ENCODE measurements at regions not wholly inside any gene's neighbourhood (a gene's known extent, or its start where the extent isn't known, plus 50 kb on each side); places are given as distances from the start of the nearest gene placed in this dataset.
"Not testable (repeated sequence)": the region's sequence is repeated elsewhere in the genome, so short reads cannot be mapped to it uniquely, and the experiment has no call there.

- no peak for DNase-seq (ENCODE audit: low read depth)
Measured at GRCh38 chr14:87815121-87815520, 177.9 kb downstream of the GALC start.

DNA sequence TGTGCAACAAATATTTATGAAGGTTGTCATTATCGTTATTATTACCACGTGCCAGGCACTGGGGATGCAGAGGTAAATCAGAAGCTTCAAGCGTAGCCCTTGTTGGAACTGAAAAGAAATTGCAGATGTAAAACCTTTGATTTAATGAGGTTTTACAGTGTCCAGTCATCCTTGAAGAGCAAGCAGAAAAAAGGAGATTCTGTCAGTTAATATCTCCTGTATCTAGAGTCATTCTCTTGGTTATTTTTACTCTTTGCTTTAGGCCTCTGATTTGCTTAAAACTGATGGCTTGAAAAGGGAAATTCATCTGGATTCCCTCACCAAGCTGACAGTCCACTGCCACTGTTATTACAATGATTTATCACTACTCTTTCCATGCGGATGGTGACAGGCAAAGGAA, 179.3 kb downstream of the GALC start:
- no peak for DNase-seq (ENCODE audit: low read depth)

- no peak for DNase-seq (ENCODE audit: low read depth)
Measured at GRCh38 chr14:87813211-87813610, 179.8 kb downstream of the GALC start.

DNA sequence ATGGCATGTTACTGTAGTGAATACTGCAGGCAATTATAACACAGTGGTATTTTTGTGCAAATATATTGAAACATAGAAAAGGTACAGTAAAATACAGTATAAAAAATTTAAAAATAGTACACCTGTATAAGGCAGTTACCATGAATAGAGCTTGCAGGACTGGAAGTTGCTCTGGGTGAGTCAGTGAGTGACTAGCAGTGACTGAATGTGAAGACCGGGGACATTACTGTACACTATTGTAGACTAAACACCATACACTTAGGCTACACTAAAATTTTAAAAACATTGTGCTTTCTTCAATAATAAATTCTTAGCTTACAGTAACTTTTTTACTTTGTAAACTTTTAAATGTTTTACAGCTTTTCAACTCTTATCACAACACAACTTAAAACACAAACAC, 181.7 kb downstream of the GALC start:
- DNase-seq (ENCODE audit: low read depth) = no peak

DNA sequence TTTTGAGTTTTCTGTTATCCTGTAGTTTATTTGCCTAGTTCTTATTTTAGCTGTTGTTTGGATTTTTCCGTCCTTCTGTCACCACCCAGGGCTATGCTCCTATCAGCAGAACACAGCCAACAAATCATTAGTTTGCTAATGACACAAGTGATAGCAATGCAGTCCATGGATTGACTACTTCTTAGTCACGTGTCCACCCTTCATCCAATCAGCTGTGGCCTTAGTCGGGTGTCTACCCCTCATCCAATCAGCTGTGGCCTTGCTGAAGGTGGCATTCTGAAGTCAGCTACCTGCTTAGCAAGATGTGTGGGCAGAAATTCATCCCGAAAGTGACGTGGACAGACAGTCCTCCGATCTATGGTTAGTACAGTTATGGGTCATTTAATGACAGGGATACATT, 182.3 kb downstream of the GALC start:
- no peak for DNase-seq (ENCODE audit: low read depth)

DNA sequence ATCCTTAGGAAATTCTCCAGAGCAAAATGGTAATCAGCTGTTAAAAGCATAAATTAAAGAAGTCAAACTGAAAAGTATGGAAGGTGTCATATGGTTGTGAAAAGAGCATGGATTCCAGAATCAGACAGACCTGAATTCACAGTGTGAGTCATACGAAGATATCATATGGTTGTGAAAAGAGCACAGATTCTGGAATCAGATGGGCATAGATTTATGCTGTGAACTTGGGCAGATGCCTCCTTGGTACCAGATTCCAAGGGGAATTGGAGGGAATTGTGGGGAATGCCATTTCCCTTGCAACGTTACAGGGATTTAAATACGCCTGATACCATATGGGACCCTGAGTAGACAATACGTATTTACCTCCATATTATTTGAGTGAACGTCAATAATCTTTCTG, 183.7 kb downstream of the GALC start:
- no peak for DNase-seq (ENCODE audit: low read depth)

DNA sequence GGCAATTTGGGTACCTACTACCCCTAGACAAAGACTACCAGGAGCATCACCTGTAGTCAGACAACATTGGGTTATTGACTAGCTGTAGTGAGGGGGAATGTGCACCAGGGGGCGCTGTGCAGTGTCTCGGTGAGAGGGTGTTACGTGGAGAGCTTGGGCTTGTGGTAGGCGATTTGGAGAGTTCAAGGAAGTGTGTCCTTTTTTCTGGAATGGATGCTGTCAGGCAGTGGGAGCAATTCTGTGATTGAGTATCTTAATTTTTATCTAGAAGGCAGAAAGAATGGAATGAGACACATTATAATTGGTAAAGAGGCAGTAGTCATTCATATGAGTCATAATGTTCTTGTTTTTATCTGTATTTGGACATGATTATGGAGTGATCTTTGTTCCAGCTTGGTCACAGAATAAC, 187.7 kb downstream of the GALC start:
- DNase-seq (ENCODE audit: low read depth) = no peak

GRCh38 chr14:87800216-87800615, 192.8 kb downstream of the GALC start:
- no peak for DNase-seq (ENCODE audit: low read depth)

DNA sequence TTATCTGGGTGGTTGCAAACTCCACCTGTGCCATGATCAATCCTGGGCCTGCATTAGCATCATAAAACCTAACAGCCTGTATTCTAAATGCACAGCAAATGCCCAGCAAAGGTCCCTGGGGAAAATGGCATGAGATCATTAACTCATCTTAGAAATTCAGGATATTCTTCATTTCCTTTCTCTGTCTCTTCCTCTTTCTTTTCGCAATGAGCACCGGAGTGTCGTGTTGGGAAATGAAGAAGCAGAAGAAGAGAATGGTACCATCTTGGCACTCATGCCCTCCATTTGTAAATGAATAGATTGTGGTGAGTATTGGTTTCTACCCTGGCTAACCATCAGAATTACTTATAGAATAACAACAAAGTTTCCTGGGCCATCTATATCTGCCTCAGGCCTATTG, 193.6 kb downstream of the GALC start:
- no peak for DNase-seq (ENCODE audit: low read depth)

DNA sequence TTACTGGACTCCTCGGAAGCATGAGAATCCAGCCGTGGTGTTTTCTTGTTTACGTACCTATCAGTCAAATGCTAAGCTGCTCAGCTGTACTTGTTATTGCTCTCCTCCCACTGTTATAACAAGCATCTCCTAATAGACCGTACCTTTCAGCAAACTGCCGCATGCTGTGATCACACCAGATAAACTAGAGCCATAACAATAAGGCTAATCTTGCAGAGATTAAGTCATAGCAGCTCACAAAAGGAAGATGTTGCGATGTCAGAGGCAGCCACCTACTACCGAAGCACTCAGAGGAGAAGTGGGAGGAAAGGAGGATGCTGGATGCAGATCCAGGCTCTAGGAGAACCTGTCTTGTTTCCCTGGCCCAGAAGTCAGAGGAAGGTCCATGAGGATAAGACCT, 196.0 kb downstream of the GALC start:
- DNase-seq (ENCODE audit: low read depth) = no peak

DNA sequence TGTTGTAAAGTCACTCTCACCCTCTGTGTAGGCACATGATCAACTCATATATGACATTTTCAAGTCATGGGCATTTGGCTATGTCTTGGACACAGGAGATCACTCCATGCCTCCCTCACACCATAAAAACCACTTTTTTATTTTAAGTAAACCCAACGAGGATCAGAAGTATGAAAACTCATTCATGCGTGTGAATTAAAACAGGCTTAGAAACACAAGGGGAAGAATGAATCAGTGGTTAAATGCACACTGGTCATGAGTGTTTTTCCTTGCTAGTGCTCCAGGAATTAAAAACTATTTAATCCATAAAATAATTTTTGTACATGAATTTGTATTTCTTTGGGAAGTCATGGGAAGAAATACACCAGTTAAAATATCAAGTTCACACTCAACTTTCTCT, 198.4 kb downstream of the GALC start:
- DNase-seq (ENCODE audit: low read depth) = no peak

DNA sequence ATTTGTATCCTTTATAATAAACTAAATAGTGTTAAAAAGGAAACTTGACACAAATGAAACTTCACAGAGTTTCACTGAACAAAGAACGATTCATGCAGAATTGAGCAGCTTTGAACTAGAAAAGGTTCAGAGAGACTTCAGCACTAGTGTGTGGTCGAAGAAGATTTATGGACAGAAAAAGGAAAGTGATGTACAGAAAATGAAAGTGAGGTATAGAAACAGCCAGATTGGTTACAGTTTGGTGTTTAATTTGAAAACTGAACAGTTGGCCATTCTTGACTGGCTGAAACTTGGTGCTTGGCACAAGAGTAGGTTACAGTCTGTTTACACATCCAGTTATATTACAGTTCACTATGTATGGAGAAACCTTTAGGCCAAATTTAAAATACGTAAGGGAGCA, 207.1 kb downstream of the GALC start:
- no peak for DNase-seq (ENCODE audit: low read depth)

DNA sequence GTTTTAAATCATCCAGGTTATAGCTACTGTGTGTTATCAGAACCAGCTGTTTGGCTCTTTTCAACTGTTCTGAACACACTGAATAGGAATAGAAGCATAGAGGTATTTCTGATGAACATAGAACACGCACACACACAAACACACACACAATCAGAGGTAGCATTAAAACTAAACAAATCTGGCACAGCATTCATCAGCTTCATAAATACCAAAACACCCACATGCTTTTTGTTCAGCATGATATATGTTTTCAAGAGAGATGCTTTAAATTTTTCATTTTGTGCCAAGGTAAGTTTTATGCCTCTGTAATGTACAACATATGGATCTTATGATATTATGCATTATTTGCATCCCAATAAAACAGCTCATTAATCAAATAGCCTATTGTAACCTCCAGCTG, 208.6 kb downstream of the GALC start:
- no peak for DNase-seq (ENCODE audit: low read depth)

DNA sequence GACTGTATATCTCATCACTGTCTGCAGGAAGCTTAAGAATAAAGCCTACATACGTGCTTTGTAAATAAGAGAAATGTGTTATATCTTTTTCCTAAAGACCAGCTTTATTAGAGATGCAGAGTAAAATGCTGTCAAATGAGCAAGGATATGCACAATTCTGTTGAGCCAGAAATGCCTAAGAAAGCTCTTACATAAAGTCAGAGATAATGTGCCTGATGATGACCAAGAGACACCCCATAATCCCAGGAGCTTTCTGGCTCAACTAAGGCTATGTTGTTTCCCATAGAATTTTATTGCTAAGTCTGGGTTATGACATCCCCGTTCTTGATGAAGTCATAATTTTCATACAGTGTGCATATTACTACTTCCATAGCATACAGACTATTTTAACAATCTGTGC, 209.9 kb downstream of the GALC start:
- DNase-seq (ENCODE audit: low read depth) = no peak

DNA sequence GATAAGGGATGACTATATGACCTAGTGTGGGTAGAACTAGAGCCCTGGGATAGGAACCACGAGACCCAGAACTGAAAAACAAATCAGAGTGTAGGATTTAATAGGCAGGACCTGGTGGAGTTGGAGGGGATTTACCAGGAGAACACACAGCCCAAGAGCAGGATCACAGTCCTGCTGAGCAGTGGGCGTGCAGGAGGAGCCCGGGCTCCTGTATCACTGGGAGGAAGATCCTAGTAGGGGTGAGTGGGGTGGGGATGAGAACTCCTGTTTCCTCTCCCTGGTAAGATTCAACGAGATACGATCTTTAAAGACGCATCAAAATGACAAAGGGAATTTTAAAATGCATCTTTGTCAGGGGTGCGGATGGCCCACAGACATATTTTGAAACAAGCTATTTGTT, 220.1 kb downstream of the GALC start:
- no peak for DNase-seq (ENCODE audit: low read depth)

DNA sequence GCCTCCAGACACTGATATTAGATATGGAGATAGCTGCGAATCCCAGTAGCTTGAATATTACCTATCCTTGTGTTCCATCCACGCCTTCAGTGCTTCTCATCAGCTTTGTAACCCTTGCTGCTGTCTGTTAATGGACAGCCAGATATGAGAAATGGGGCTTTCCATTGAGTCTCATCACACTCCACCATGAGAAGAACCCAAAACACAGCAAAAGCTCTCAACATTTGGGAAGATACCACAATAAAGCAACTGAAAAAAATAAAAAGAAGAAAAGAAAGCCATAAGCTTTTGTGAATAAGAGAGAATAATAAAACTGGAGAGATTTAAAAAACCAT, 225.4 kb downstream of the GALC start:
- no peak for DNase-seq (ENCODE audit: low read depth)

GRCh38 chr14:87758876-87759275, 234.1 kb downstream of the GALC start:
- DNase-seq (ENCODE audit: low read depth) = no peak

DNA sequence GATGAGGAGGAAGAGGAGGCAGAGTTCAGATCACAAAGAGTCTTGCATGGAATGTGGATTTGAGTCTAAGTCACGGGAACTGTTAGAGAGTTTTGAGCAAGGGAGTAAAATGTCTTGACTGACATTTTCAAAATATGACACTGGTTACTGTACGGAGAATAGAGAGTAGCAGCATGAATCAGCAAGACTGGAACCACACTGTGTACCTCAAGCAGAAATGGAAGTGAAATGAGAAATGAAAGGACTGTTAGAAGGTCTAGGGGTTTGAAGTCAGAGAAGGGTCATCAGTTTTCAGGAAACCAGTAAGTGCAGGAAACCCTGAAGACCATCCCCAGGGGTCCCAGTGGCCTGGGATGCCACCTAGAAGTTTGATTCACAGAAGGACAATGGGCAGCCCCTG, 236.3 kb downstream of the GALC start:
- no peak for DNase-seq (ENCODE audit: low read depth)

DNA sequence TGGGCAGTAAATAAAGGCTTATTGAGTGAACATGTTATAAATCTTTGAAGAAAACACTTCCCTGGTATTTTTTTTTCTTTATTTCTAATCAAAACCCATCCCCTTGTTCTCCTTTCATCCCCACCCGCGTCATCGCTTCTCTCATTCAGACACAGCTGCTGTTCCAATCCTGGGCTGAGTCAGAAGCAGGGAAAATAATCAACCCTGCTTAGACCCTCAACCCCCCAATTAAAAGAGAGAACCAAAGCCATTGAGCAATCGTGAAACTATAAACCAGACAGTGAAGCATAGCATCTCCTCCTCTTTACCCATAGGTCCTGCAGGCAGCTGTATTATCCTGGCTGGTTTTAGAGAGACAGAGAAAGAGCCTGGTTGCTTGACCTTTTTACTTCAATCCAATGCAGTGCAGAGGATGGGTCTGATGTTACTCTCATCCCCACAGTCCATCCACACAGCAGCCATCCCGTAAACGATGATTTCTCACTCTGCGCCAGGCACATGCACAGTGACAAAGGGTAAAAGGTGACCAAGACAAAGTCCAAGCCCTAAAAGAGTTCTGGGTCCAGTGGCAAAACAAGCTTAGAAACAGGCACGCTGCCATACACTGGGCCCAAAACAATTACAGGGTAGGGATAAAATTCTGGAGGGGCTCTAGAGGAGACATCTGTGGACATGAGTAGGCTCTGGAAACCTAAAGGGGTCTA, 238.3 kb downstream of the GALC start:
- DNase-seq (ENCODE audit: low read depth) = no peak

DNA sequence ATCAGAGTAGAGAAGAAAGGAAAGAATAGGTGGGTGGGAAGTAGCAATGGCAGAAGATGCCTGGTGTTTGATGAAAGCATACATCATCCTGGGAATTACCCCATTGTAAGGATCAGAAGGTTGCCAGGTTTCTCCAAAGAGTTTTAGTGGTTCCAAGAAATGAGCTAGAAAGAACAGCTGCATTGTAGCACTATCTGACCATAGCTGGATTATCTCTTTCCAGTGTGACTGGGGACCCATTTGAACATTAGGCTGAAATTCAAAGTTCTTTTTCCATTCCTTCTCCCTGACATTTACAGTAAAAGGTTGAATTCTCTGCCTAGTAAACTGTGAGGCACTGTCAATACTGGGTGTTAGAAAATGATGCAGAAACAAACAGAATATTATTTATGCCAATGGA, 244.4 kb downstream of the GALC start:
- DNase-seq (ENCODE audit: low read depth) = no peak

- DNase-seq (ENCODE audit: low read depth) = no peak
Measured at GRCh38 chr14:87745507-87746118, 247.4 kb downstream of the GALC start.

DNA sequence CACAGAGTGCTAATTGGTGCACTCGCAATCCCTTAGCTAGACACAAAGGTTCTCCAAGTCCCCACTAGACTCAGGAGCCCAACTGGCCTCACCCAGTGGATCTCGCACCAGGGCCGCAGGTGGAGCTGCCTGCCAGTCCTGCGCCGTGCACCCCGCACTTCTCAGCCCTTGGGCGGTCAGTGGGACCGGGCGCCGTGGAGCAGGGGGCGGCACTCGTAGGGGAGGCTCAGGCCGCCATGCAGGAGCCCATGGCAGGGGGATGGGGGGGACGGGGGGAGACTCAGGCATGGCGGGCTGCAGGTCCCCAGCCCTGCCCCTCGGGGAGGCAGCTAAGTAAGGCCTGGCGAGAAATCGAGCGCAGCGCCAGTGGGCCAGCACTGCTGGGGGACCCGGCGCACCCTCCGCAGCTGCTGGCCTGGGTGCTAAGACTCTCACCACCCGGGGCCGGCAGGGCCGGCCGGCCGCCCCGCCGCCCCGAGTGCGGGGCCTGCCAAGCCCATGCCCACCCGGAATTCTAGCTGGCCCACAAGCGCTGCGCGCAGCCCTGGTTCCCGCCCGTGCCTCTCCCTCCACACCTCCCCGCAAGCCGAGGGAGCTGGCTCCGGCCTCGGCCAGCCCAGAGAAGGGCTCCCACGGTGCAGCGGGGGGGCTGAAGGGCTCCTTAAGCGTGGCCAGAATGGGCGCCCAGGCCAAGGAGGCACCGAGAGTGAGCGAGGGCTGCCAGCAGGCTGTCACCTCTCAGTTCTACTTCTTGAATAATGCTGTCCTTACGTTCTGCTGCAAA, 258.2 kb downstream of the GALC start:
- DNase-seq (ENCODE audit: low read depth) = not testable (repeated sequence)

- DNase-seq (ENCODE audit: low read depth) = not testable (repeated sequence)
Measured at GRCh38 chr14:87733115-87733514, 259.9 kb downstream of the GALC start.

GRCh38 chr14:87732562-87732961, 260.4 kb downstream of the GALC start:
- DNase-seq (ENCODE audit: low read depth) = no peak

Measured in non-pigmented ciliary epithelial cell (primary cell).